SK-N-MC (cell line): ENCODE measurements at regions not wholly inside any gene's neighbourhood (a gene's known extent, or its start where the extent isn't known, plus 50 kb on each side); places are given as distances from the start of the nearest gene placed in this dataset.

Experiments used
- EZH2 ChIP-seq: fragments of 200-600 bp; sonication (generic); IDR thresholded peaks from one replicate; pipeline ENCODE4 v1.6.1; 2017; ENCODE audit warnings: antibody characterized with exemption
- FOXP2 ChIP-seq: optimal IDR thresholded peaks from 2 replicates; pipeline ENCODE3; 2011; ENCODE audit warnings: mild to moderate bottlenecking, moderate library complexity; ENCODE audit not compliant: insufficient read depth; ENCODE audit errors: extremely low read length, control extremely low read depth
- POLR2AphosphoS5 ChIP-seq: IDR thresholded peaks from 2 replicates; pipeline ENCODE4 v1.6.1; 2012; ENCODE audit warnings: mild to moderate bottlenecking, low read depth, low read length, borderline replicate concordance

DNA sequence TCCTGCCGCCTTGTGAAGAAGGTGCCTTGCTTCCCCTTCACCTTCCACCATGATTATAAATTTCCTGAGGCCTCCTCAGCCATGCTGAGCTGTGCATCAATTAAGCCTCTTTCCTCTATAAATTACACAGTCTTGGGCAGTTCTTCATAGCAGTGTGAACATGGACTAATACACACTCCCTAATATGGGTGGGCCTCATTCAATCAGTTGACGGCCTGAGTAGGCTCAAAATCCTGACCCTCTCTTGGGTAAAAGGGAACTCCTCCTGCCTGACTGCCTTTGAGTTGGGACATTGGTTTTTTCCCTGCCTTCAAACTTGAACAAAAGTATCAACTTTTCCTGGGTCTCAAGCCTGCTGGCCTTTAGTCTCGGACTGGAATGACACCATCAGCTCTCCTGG lies 96.6 kb upstream of the PROKR2 start:
- TF ChIP-seq FOXP2: no peak
- no peak for TF ChIP-seq POLR2AphosphoS5
- no peak for TF ChIP-seq EZH2
